ENCODE measurements at regions not wholly inside any gene's neighbourhood (a gene's known extent, or its start where the extent isn't known, plus 50 kb on each side); places are given as distances from the start of the nearest gene placed in this dataset.

GRCh38 chr13:89737051-89737450, 1610.4 kb upstream of the MIR17HG start:
- TF ChIP-seq, protein P1, sequence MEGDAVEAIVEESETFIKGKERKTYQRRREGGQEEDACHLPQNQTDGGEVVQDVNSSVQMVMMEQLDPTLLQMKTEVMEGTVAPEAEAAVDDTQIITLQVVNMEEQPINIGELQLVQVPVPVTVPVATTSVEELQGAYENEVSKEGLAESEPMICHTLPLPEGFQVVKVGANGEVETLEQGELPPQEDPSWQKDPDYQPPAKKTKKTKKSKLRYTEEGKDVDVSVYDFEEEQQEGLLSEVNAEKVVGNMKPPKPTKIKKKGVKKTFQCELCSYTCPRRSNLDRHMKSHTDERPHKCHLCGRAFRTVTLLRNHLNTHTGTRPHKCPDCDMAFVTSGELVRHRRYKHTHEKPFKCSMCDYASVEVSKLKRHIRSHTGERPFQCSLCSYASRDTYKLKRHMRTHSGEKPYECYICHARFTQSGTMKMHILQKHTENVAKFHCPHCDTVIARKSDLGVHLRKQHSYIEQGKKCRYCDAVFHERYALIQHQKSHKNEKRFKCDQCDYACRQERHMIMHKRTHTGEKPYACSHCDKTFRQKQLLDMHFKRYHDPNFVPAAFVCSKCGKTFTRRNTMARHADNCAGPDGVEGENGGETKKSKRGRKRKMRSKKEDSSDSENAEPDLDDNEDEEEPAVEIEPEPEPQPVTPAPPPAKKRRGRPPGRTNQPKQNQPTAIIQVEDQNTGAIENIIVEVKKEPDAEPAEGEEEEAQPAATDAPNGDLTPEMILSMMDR (IDR thresholded peaks at IDR 0.05): no peak
- TF ChIP-seq POLR2A (IDR thresholded peaks at IDR 0.05): no peak
